Caco-2 (cell line): ENCODE measurements at regions not wholly inside any gene's neighbourhood (a gene's known extent, or its start where the extent isn't known, plus 50 kb on each side); places are given as distances from the start of the nearest gene placed in this dataset.

Source experiments
- BruUV-seq: library from RNA; stranded (reverse); fragments of 400-500 nt; replicated peaks from 2 replicates; lab custom pipeline; 2021; lab: Mats Ljungman, UMichigan
- CTCF ChIA-PET: fragments of 300-600 bp; sonication (Branson Sonifier 250); formaldehyde crosslinking; loops from one replicate; lab custom pipeline; 2022; ENCODE audit warnings: antibody characterized with exemption; lab: Charles Lee
- POLR2A ChIA-PET: fragments of 300-600 bp; sonication (Branson Sonifier 250); formaldehyde crosslinking; loops from one replicate; lab custom pipeline; 2022; ENCODE audit warnings: antibody characterized with exemption; lab: Charles Lee
- DNase-seq, 2 experiments: peaks; one replicate each; pipeline versions ENCODE4 v3.0.0 to v3.0.0-alpha.2; 2020 to 2022
- H3K27me3 ChIP-seq: replicated peaks from 2 replicates; pipeline ENCODE4 v1.6.0; 2011; ENCODE audit warnings: low read length; ENCODE audit not compliant: control insufficient read depth, insufficient read depth
- H3K36me3 ChIP-seq: 2 replicates; pipeline ENCODE4 v1.5.1; 2011; ENCODE audit warnings: low read length; ENCODE audit not compliant: control insufficient read depth, insufficient read depth
- H3K4me1 ChIP-seq: fragments of 250-450 bp; sonication (Bioruptor Pico); 2 replicates; pipeline ENCODE4 v1.5.1; 2020; ENCODE audit warnings: mild to moderate bottlenecking
- H3K4me3 ChIP-seq: 2 replicates; pipeline ENCODE4 v1.5.1; 2011; ENCODE audit warnings: low read depth, mild to moderate bottlenecking, control low read depth, low read length
- H3K9me3 ChIP-seq: fragments of 250-450 bp; sonication (Bioruptor Pico); 2 replicates; pipeline ENCODE4 v1.5.1; 2020; ENCODE audit warnings: mild to moderate bottlenecking, moderate library complexity
- H3K27ac Mint-ChIP-seq: one replicate; pipeline ENCODE4 v1.8.0; 2022; ENCODE audit warnings: mixed read lengths; ENCODE audit not compliant: unreplicated experiment
- H3K27me3 Mint-ChIP-seq: one replicate; pipeline ENCODE4 v1.8.0; 2022; ENCODE audit warnings: mixed read lengths; ENCODE audit not compliant: insufficient read depth, unreplicated experiment
- H3K36me3 Mint-ChIP-seq: one replicate; pipeline ENCODE4 v1.8.0; 2022; ENCODE audit warnings: mild to moderate bottlenecking, mixed read lengths; ENCODE audit not compliant: insufficient read depth, unreplicated experiment
- H3K4me1 Mint-ChIP-seq: one replicate; pipeline ENCODE4 v1.8.0; 2022; ENCODE audit warnings: low read depth, mixed read lengths; ENCODE audit not compliant: unreplicated experiment
- H3K4me3 Mint-ChIP-seq: one replicate; pipeline ENCODE4 v1.8.0; 2022; ENCODE audit warnings: mild to moderate bottlenecking, moderate library complexity, mixed read lengths; ENCODE audit not compliant: unreplicated experiment
- H3K9me3 Mint-ChIP-seq: one replicate; pipeline ENCODE4 v1.8.0; 2022; ENCODE audit warnings: mixed read lengths; ENCODE audit not compliant: unreplicated experiment
- CTCF ChIP-seq, 2 experiments: fragments of 200-600 bp in 1 of 2; IDR thresholded peaks; 1 replicate in 1 of 2; 2 replicates in 1 of 2; pipeline versions ENCODE4 v1.5.1 to v1.8.0; 2011 to 2022; ENCODE audit warnings: antibody characterized with exemption in 1 of 2, control low read depth in 1 of 2, inconsistent platforms in 1 of 2, low read depth in 1 of 2, low read length in 1 of 2, mild to moderate bottlenecking in 1 of 2, moderate library complexity in 1 of 2; ENCODE audit not compliant: insufficient read depth in 1 of 2, severe bottlenecking in 1 of 2, unreplicated experiment in 1 of 2
- intact Hi-C: fragments of 100-400 bp; cut with micrococcal nuclease; formaldehyde crosslinking; loops from one replicate; pipeline ENCODE4 v1.10.0; 2022; ENCODE audit not compliant: unreplicated experiment

DNA sequence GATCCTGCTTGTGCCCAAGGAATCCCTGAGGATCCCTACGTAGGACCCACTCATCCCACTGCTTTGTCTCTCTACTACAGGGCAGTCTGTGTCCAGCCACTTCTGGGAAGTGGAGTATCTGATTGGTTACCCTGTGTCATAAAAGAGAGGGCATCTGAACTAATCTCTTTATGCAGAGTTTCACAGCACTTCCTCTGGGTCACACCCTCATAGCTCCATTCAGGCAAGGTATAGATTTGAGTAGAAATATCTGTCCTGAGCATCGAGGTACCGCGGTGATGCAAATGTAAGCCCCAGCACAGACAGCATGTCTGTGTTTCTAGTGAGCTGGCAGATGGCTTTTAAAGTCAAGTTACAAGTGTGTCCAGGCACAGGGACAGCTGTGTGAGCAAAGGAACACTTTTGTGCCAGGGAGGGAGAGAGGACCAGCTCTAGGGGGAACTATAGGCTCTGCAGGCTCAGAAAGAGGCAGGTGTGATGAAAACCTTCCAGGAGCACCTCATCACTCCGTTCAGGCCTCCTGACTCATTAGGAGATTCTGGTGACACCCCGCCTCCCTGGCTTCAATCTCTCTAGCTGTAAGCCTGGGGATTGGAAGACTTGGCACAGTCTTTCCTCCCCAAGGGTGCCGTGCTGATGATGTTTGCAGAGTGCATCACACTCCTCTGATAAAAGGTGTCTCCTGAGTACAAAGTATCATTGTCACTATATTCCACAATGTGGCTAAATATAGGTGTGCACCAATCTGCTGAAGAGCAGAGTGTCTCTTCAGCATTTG lies 84.3 kb upstream of the UBL3 start:
- no peaks in the 10 kb centered on the region for H3K4me1 ChIP-seq
- ChIA-PET CTCF (interaction anchor here (4.3 kb wide), 1 partner anchor 11 kb away, joined by 18 read pairs; no protein-coding TSS in a partner anchor), POLR2A (no interaction called here)
- no peak for DNase-seq
- Mint-ChIP-seq H3K27ac (no peak overlapping the region), H3K9me3 (no peaks in the 10 kb centered on the region), H3K4me3 (no peak overlapping the region), H3K4me1 (peaks cover 5% of the 10 kb centered on the region), H3K36me3 (no peaks in the 10 kb centered on the region), H3K27me3 (no peaks in the 10 kb centered on the region)
- intact Hi-C loops = no loop called here
- no peak for TF ChIP-seq CTCF (IDR thresholded peaks at IDR 0.05; ENCODE audit: insufficient read depth in 1 of 2, low read depth in 1 of 2, low read length in 1 of 2, severe bottlenecking in 1 of 2, unreplicated experiment in 1 of 2)
- H3K9me3 ChIP-seq = no peaks in the 10 kb centered on the region
- no peaks in the 10 kb centered on the region for H3K27me3 ChIP-seq
- H3K36me3 ChIP-seq = no peaks in the 10 kb centered on the region
- no peak overlapping the region for H3K4me3 ChIP-seq
- no TSS peak for BruUV-seq

GRCh38 chr13:29933401-29933800 lies 83.0 kb upstream of the UBL3 start:
- Mint-ChIP-seq H3K36me3 (no peaks in the 10 kb centered on the region), H3K27me3 (no peaks in the 10 kb centered on the region), H3K4me1 (peaks cover 11% of the 10 kb centered on the region), H3K9me3 (no peaks in the 10 kb centered on the region), H3K27ac (no peak overlapping the region), H3K4me3 (no peak overlapping the region)
- intact Hi-C loops = no loop called here
- CTCF ChIA-PET = interaction anchor here (4.3 kb wide), 1 partner anchor 9 kb away, joined by 18 read pairs; no protein-coding TSS in a partner anchor
- TF ChIP-seq CTCF (IDR thresholded peaks at IDR 0.05; ENCODE audit: insufficient read depth in 1 of 2, low read depth in 1 of 2, low read length in 1 of 2, severe bottlenecking in 1 of 2, unreplicated experiment in 1 of 2) = no peak
- Histone ChIP-seq H3K9me3 (no peaks in the 10 kb centered on the region), H3K4me3 (no peak overlapping the region), H3K4me1 (no peaks in the 10 kb centered on the region), H3K27me3 (no peaks in the 10 kb centered on the region), H3K36me3 (no peaks in the 10 kb centered on the region)
- no peak for DNase-seq
- BruUV-seq = no TSS peak
- POLR2A ChIA-PET = no interaction called here

DNA sequence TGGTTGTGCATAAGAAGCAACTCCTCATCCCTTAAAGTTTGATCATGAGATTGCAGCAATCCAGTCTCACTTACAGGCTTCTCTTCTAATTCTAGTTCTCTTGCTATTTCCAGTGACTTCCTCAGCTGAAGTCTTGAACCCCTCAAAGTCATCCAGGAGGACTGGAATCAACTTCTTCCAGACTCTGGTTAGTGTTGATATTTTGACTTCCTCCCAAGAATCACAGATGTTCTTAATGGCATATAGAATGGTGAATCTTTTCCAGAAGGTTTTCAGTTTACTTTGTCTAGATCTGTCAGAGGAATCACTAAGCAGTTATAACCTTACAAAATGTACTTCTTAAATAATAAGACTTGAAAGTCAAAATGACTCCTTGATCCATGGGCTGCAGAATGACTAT lies 81.3 kb upstream of the UBL3 start:
- no peak overlapping the region for H3K4me3 Mint-ChIP-seq
- TF ChIP-seq CTCF (IDR thresholded peaks at IDR 0.05; ENCODE audit: insufficient read depth in 1 of 2, low read depth in 1 of 2, low read length in 1 of 2, severe bottlenecking in 1 of 2, unreplicated experiment in 1 of 2) = no peak
- H3K27ac Mint-ChIP-seq = no peak overlapping the region
- H3K4me1 ChIP-seq = no peaks in the 10 kb centered on the region
- no peaks in the 10 kb centered on the region for H3K9me3 ChIP-seq
- H3K36me3 ChIP-seq = no peaks in the 10 kb centered on the region
- no peaks in the 10 kb centered on the region for H3K27me3 Mint-ChIP-seq
- ChIA-PET POLR2A (no interaction called here), CTCF (no interaction called here)
- no peak overlapping the region for H3K4me3 ChIP-seq
- DNase-seq = no peak
- no TSS peak for BruUV-seq
- intact Hi-C loops = no loop called here
- H3K9me3 Mint-ChIP-seq = no peaks in the 10 kb centered on the region
- peaks cover 9% of the 10 kb centered on the region for H3K4me1 Mint-ChIP-seq
- H3K36me3 Mint-ChIP-seq = no peaks in the 10 kb centered on the region
- no peaks in the 10 kb centered on the region for H3K27me3 ChIP-seq
